ENCODE measurements at regions not wholly inside any gene's neighbourhood (a gene's known extent, or its start where the extent isn't known, plus 50 kb on each side); places are given as distances from the start of the nearest gene placed in this dataset.

GRCh38 chr9:27699621-27700020 lies 126.3 kb upstream of the C9orf72 start:
- Mint-ChIP-seq H3K36me3 (no peaks in the 10 kb centered on the region), H3K4me1 (no peaks in the 10 kb centered on the region), H3K4me3 (no peak overlapping the region), H3K27ac (no peak overlapping the region), H3K27me3 (no peaks in the 10 kb centered on the region), H3K9me3 (peaks cover 0 to 3% (median 0%) of the 10 kb centered on the region in 8 donors)
- H3K4me1 ChIP-seq (ENCODE audit: insufficient read depth, low read length), result no peaks in the 10 kb centered on the region
- ChIA-PET POLR2A (ENCODE audit: partially characterized antibody) (no interaction called here), CTCF (ENCODE audit: partially characterized antibody) (no interaction called here)
- no peak overlapping the region for H3K4me3 ChIP-seq (ENCODE audit: low read length in 2 of 2)
- H3K27me3 ChIP-seq (ENCODE audit: insufficient read depth, low read length), result no peaks in the 10 kb centered on the region
- no peak for DNase-seq
- H3K9me3 ChIP-seq (ENCODE audit: control insufficient read depth in 1 of 2, low read length in 2 of 2), result no peaks in the 10 kb centered on the region
- no peaks in the 10 kb centered on the region for H3K36me3 ChIP-seq (ENCODE audit: insufficient read depth, low read length)
- intact Hi-C loops (cut with micrococcal nuclease), result no loop called here
- no peak overlapping the region for H3K27ac ChIP-seq (ENCODE audit: low read depth, low read length)

GRCh38 chr9:27701016-27701415 lies 127.7 kb upstream of the C9orf72 start:
- Mint-ChIP-seq H3K27ac (no peak overlapping the region), H3K9me3 (peaks cover 0 to 3% (median 0%) of the 10 kb centered on the region in 8 donors), H3K4me3 (no peak overlapping the region), H3K27me3 (no peaks in the 10 kb centered on the region), H3K4me1 (no peaks in the 10 kb centered on the region), H3K36me3 (no peaks in the 10 kb centered on the region)
- ChIA-PET CTCF (ENCODE audit: partially characterized antibody) (no interaction called here), POLR2A (ENCODE audit: partially characterized antibody) (no interaction called here)
- Histone ChIP-seq H3K4me1 (ENCODE audit: insufficient read depth, low read length) (no peaks in the 10 kb centered on the region), H3K36me3 (ENCODE audit: insufficient read depth, low read length) (no peaks in the 10 kb centered on the region), H3K4me3 (ENCODE audit: low read length in 2 of 2) (no peak overlapping the region), H3K27ac (ENCODE audit: low read depth, low read length) (no peak overlapping the region), H3K27me3 (ENCODE audit: insufficient read depth, low read length) (no peaks in the 10 kb centered on the region), H3K9me3 (ENCODE audit: control insufficient read depth in 1 of 2, low read length in 2 of 2) (no peaks in the 10 kb centered on the region)
- DNase-seq, result no peak
- intact Hi-C loops (cut with micrococcal nuclease), result no loop called here

- no peak for DNase-seq
- Histone ChIP-seq H3K36me3 (ENCODE audit: insufficient read depth, low read length) (no peaks in the 10 kb centered on the region), H3K4me3 (ENCODE audit: low read length in 2 of 2) (no peak overlapping the region), H3K9me3 (ENCODE audit: control insufficient read depth in 1 of 2, low read length in 2 of 2) (no peaks in the 10 kb centered on the region), H3K27ac (ENCODE audit: low read depth, low read length) (no peak overlapping the region), H3K4me1 (ENCODE audit: insufficient read depth, low read length) (no peaks in the 10 kb centered on the region), H3K27me3 (ENCODE audit: insufficient read depth, low read length) (no peaks in the 10 kb centered on the region)
- Mint-ChIP-seq H3K36me3 (no peaks in the 10 kb centered on the region), H3K27me3 (peaks cover 0 to 1% of the 10 kb centered on the region in 2 donors), H3K9me3 (peaks cover 0 to 3% (median 0%) of the 10 kb centered on the region in 8 donors), H3K4me1 (no peaks in the 10 kb centered on the region), H3K4me3 (no peak overlapping the region), H3K27ac (no peak overlapping the region)
- ChIA-PET CTCF (ENCODE audit: partially characterized antibody) (no interaction called here), POLR2A (ENCODE audit: partially characterized antibody) (no interaction called here)
- intact Hi-C loops (cut with micrococcal nuclease), result no loop called here
These were observed 128.3 kb upstream of the C9orf72 start for GRCh38 chr9:27701587-27701986.

GRCh38 chr9:27703216-27703980 lies 130.1 kb upstream of the C9orf72 start:
- H3K9me3 ChIP-seq (ENCODE audit: control insufficient read depth in 1 of 2, low read length in 2 of 2), result no peaks in the 10 kb centered on the region
- Mint-ChIP-seq H3K36me3 (no peaks in the 10 kb centered on the region), H3K27me3 (peaks cover 0 to 1% of the 10 kb centered on the region in 2 donors), H3K4me3 (no peak overlapping the region), H3K9me3 (peaks cover 0 to 4% (median 0%) of the 10 kb centered on the region in 8 donors), H3K4me1 (no peaks in the 10 kb centered on the region), H3K27ac (no peak overlapping the region)
- no peaks in the 10 kb centered on the region for H3K27me3 ChIP-seq (ENCODE audit: insufficient read depth, low read length)
- H3K4me3 ChIP-seq (ENCODE audit: low read length in 2 of 2), result no peak overlapping the region
- ChIA-PET CTCF (ENCODE audit: partially characterized antibody) (no interaction called here), POLR2A (ENCODE audit: partially characterized antibody) (no interaction called here)
- H3K4me1 ChIP-seq (ENCODE audit: insufficient read depth, low read length), result no peaks in the 10 kb centered on the region
- H3K36me3 ChIP-seq (ENCODE audit: insufficient read depth, low read length), result no peaks in the 10 kb centered on the region
- no peak overlapping the region for H3K27ac ChIP-seq (ENCODE audit: low read depth, low read length)
- no peak for DNase-seq
- intact Hi-C loops (cut with micrococcal nuclease), result no loop called here

- H3K36me3 Mint-ChIP-seq, result no peaks in the 10 kb centered on the region
- ChIA-PET POLR2A (ENCODE audit: partially characterized antibody) (no interaction called here), CTCF (ENCODE audit: partially characterized antibody) (no interaction called here)
- H3K4me1 Mint-ChIP-seq, result no peaks in the 10 kb centered on the region
- no peak for DNase-seq
- H3K9me3 Mint-ChIP-seq, result peaks cover 0 to 9% (median 2%) of the 10 kb centered on the region in 8 donors
- Histone ChIP-seq H3K27ac (ENCODE audit: low read depth, low read length) (no peak overlapping the region), H3K4me3 (ENCODE audit: low read length in 2 of 2) (no peak overlapping the region), H3K9me3 (ENCODE audit: control insufficient read depth in 1 of 2, low read length in 2 of 2) (no peaks in the 10 kb centered on the region), H3K27me3 (ENCODE audit: insufficient read depth, low read length) (no peaks in the 10 kb centered on the region), H3K36me3 (ENCODE audit: insufficient read depth, low read length) (no peaks in the 10 kb centered on the region), H3K4me1 (ENCODE audit: insufficient read depth, low read length) (no peaks in the 10 kb centered on the region)
- H3K27me3 Mint-ChIP-seq, result peaks cover 1 to 5% of the 10 kb centered on the region in 2 donors
- no peak overlapping the region for H3K27ac Mint-ChIP-seq
- H3K4me3 Mint-ChIP-seq, result no peak overlapping the region
- intact Hi-C loops (cut with micrococcal nuclease), result no loop called here
These were observed 138.0 kb upstream of the C9orf72 start for GRCh38 chr9:27711241-27711640.

GRCh38 chr9:27712806-27713205 lies 139.5 kb upstream of the C9orf72 start:
- no peaks in the 10 kb centered on the region for H3K36me3 ChIP-seq (ENCODE audit: insufficient read depth, low read length)
- H3K4me1 Mint-ChIP-seq, result no peaks in the 10 kb centered on the region
- no peak overlapping the region for H3K4me3 Mint-ChIP-seq
- CTCF ChIA-PET (ENCODE audit: partially characterized antibody), result no interaction called here
- no peaks in the 10 kb centered on the region for H3K27me3 ChIP-seq (ENCODE audit: insufficient read depth, low read length)
- H3K27me3 Mint-ChIP-seq, result peaks cover 0 to 11% of the 10 kb centered on the region in 2 donors
- intact Hi-C loops (cut with micrococcal nuclease), result no loop called here
- H3K4me3 ChIP-seq (ENCODE audit: low read length in 2 of 2), result no peak overlapping the region
- no peak for DNase-seq
- POLR2A ChIA-PET (ENCODE audit: partially characterized antibody), result no interaction called here
- no peaks in the 10 kb centered on the region for H3K4me1 ChIP-seq (ENCODE audit: insufficient read depth, low read length)
- no peak overlapping the region for H3K27ac Mint-ChIP-seq
- no peaks in the 10 kb centered on the region for H3K9me3 ChIP-seq (ENCODE audit: control insufficient read depth in 1 of 2, low read length in 2 of 2)
- no peak overlapping the region for H3K27ac ChIP-seq (ENCODE audit: low read depth, low read length)
- H3K36me3 Mint-ChIP-seq, result no peaks in the 10 kb centered on the region
- peaks cover 0 to 9% (median 2%) of the 10 kb centered on the region in 8 donors for H3K9me3 Mint-ChIP-seq

GRCh38 chr9:27714388-27714787 lies 141.1 kb upstream of the C9orf72 start:
- intact Hi-C loops (cut with micrococcal nuclease), result no loop called here
- H3K36me3 ChIP-seq (ENCODE audit: insufficient read depth, low read length), result no peaks in the 10 kb centered on the region
- H3K27me3 ChIP-seq (ENCODE audit: insufficient read depth, low read length), result no peaks in the 10 kb centered on the region
- H3K27ac ChIP-seq (ENCODE audit: low read depth, low read length), result no peak overlapping the region
- H3K4me1 ChIP-seq (ENCODE audit: insufficient read depth, low read length), result no peaks in the 10 kb centered on the region
- H3K4me1 Mint-ChIP-seq, result no peaks in the 10 kb centered on the region
- no peak for DNase-seq
- H3K27me3 Mint-ChIP-seq, result peaks cover 6 to 11% of the 10 kb centered on the region in 2 donors
- no peaks in the 10 kb centered on the region for H3K36me3 Mint-ChIP-seq
- peaks cover 0 to 4% (median 0%) of the 10 kb centered on the region in 8 donors for H3K9me3 Mint-ChIP-seq
- no peak overlapping the region for H3K4me3 ChIP-seq (ENCODE audit: low read length in 2 of 2)
- no peak overlapping the region for H3K4me3 Mint-ChIP-seq
- H3K9me3 ChIP-seq (ENCODE audit: control insufficient read depth in 1 of 2, low read length in 2 of 2), result no peaks in the 10 kb centered on the region
- ChIA-PET POLR2A (ENCODE audit: partially characterized antibody) (no interaction called here), CTCF (ENCODE audit: partially characterized antibody) (no interaction called here)
- no peak overlapping the region for H3K27ac Mint-ChIP-seq

Measured in CD4-positive, alpha-beta memory T cell (primary cell).